ENCODE measurements at regions not wholly inside any gene's neighbourhood (a gene's known extent, or its start where the extent isn't known, plus 50 kb on each side); places are given as distances from the start of the nearest gene placed in this dataset.
A peak's percentile ranks its signal among the peaks of the same experiment; 100 is the strongest.

GRCh38 chr5:61617995-61618525 lies 286.0 kb downstream of the ZSWIM6 start:
- Mint-ChIP-seq H3K27me3 (peaks cover 14% of the 10 kb centered on the region), H3K27ac (no peak overlapping the region), H3K9me3 (no peaks in the 10 kb centered on the region), H3K4me3 (no peak overlapping the region), H3K4me1 (no peaks in the 10 kb centered on the region), H3K36me3 (ENCODE audit: low read depth) (no peaks in the 10 kb centered on the region)
- DNase-seq (no peak), ATAC-seq (no peak)

DNA sequence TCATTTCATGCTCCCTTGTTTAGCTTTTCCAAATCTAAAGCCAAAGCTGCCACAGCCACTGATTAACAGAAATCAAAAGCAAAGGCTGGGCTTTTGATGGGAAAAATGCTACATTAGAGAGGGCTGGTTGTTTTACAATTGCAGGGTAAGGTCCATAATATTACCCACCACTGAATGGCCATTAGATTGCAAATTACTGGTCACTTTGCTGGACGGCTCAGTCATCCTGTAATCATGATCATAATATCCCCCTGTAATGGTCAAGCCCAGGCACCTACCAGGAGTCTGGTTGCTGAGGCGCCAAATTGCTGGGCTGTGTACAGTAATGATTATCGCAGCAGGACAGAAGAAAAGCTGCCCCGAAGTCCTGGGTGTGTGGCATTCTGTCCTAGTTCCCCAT lies 286.5 kb downstream of the ZSWIM6 start:
- Mint-ChIP-seq H3K27ac (no peak overlapping the region), H3K36me3 (ENCODE audit: low read depth) (no peaks in the 10 kb centered on the region), H3K27me3 (peaks cover 14% of the 10 kb centered on the region), H3K9me3 (no peaks in the 10 kb centered on the region), H3K4me1 (no peaks in the 10 kb centered on the region), H3K4me3 (no peak overlapping the region)
- DNase-seq: no peak
- no peak for ATAC-seq

DNA sequence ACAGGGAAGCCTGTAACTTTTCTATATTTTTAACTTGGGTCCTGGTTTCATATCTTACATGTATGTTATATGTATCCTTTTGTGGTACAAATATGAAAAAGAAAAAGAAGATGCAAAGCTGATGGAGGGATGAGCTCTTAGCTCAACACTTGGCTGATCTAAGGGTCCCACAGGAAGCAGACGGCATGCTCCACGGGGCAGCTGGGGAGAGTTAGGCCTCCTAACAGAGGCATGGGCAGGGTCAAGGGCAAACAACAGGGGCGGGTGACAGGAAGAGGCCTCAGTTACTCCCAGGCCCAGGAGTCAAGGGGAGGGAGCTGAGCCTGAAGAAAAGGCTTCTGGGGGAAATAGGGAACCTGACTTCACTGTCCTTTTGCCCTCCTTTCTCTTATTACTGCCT lies 287.2 kb downstream of the ZSWIM6 start:
- no peak overlapping the region for H3K4me3 Mint-ChIP-seq
- no peaks in the 10 kb centered on the region for H3K36me3 Mint-ChIP-seq (ENCODE audit: low read depth)
- H3K27ac Mint-ChIP-seq: no peak overlapping the region
- ATAC-seq: no peak
- no peaks in the 10 kb centered on the region for H3K4me1 Mint-ChIP-seq
- DNase-seq: no peak
- no peaks in the 10 kb centered on the region for H3K9me3 Mint-ChIP-seq
- H3K27me3 Mint-ChIP-seq: peaks cover 12% of the 10 kb centered on the region

- Mint-ChIP-seq H3K36me3 (ENCODE audit: low read depth) (no peaks in the 10 kb centered on the region), H3K4me3 (no peak overlapping the region), H3K9me3 (no peaks in the 10 kb centered on the region), H3K27ac (no peak overlapping the region), H3K27me3 (peaks cover 18% of the 10 kb centered on the region), H3K4me1 (no peaks in the 10 kb centered on the region)
- ATAC-seq (no peak), DNase-seq (no peak)
These were observed 287.9 kb downstream of the ZSWIM6 start for GRCh38 chr5:61619777-61620518.

GRCh38 chr5:61620699-61621182 lies 288.7 kb downstream of the ZSWIM6 start:
- H3K36me3 Mint-ChIP-seq (ENCODE audit: low read depth): no peaks in the 10 kb centered on the region
- no peak overlapping the region for H3K27ac Mint-ChIP-seq
- no peak for ATAC-seq
- H3K4me3 Mint-ChIP-seq: no peak overlapping the region
- peaks cover 24% of the 10 kb centered on the region for H3K27me3 Mint-ChIP-seq
- no peak for DNase-seq
- peaks cover 2% of the 10 kb centered on the region for H3K4me1 Mint-ChIP-seq
- no peaks in the 10 kb centered on the region for H3K9me3 Mint-ChIP-seq

GRCh38 chr5:61621202-61621650 lies 289.2 kb downstream of the ZSWIM6 start:
- H3K4me1 Mint-ChIP-seq: peaks cover 2% of the 10 kb centered on the region
- H3K36me3 Mint-ChIP-seq (ENCODE audit: low read depth): no peaks in the 10 kb centered on the region
- no peak overlapping the region for H3K27ac Mint-ChIP-seq
- peaks cover 24% of the 10 kb centered on the region for H3K27me3 Mint-ChIP-seq
- ATAC-seq: no peak
- no peak for DNase-seq
- H3K4me3 Mint-ChIP-seq: no peak overlapping the region
- H3K9me3 Mint-ChIP-seq: no peaks in the 10 kb centered on the region

DNA sequence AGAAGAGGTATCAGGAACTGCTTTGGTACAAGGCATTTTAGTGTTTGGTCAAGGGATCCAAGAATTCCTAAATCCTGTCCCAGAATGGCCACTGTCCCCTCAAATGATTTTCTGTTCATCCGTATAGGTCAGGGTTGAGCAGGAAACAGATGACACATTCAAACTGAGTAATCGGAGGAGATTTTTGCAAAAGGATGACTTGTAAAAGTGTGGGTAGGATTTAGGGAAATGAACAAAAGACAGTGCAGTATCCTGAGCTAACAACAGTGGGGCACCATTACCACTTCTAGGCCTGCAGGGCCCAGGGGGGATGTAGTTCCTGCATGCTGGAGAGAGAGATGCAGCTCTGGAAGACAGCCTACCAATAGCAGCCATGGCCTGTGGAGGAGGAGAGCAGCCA lies 290.1 kb downstream of the ZSWIM6 start:
- no peak for DNase-seq

GRCh38 chr5:61623401-61624069 lies 291.5 kb downstream of the ZSWIM6 start:
- Mint-ChIP-seq H3K4me1 (peaks cover 12% of the 10 kb centered on the region), H3K36me3 (ENCODE audit: low read depth) (no peaks in the 10 kb centered on the region), H3K9me3 (no peaks in the 10 kb centered on the region), H3K27me3 (peaks cover 42% of the 10 kb centered on the region), H3K4me3 (no peak overlapping the region), H3K27ac (no peak overlapping the region)
- no peak for ATAC-seq
- DNase-seq: no peak

More for the DNA sequence above, 290.1 kb downstream of the ZSWIM6 start:
- Mint-ChIP-seq H3K4me1 (peaks cover 9% of the 10 kb centered on the region), H3K4me3 (no peak overlapping the region), H3K27ac (no peak overlapping the region), H3K36me3 (ENCODE audit: low read depth) (no peaks in the 10 kb centered on the region), H3K27me3 (peaks cover 30% of the 10 kb centered on the region), H3K9me3 (no peaks in the 10 kb centered on the region)
- ATAC-seq: no peak

GRCh38 chr5:61624553-61625136 lies 292.6 kb downstream of the ZSWIM6 start:
- Mint-ChIP-seq H3K4me3 (no peak overlapping the region), H3K27me3 (peaks cover 51% of the 10 kb centered on the region), H3K9me3 (no peaks in the 10 kb centered on the region), H3K4me1 (peaks cover 12% of the 10 kb centered on the region), H3K27ac (no peak overlapping the region), H3K36me3 (ENCODE audit: low read depth) (no peaks in the 10 kb centered on the region)
- DNase-seq: no peak
- ATAC-seq: no peak

DNA sequence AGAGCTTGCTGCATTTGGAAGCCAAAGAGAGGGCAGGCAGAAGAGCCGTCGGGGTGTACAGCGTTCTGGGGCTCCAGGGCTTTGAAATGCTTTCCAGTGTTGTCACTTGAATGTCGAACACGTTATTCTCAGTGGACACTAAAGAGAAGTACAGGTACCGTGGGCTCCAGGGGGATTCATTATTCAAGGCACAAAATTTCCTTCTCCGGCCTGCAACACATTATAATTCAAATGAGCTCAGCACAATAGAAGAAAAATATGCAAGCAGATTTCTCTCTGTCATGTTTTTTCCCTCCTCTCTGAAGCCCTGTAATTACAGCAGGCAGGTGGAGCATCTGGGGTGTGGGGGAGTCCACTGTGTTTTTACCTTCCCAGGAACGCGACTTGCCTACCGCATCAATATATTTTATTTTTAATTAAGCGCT lies 293.1 kb downstream of the ZSWIM6 start:
- no peak overlapping the region for H3K4me3 Mint-ChIP-seq
- H3K36me3 Mint-ChIP-seq (ENCODE audit: low read depth): no peaks in the 10 kb centered on the region
- H3K4me1 Mint-ChIP-seq: peaks cover 12% of the 10 kb centered on the region
- no peak for DNase-seq
- no peak overlapping the region for H3K27ac Mint-ChIP-seq
- ATAC-seq: no peak
- H3K27me3 Mint-ChIP-seq: peaks cover 51% of the 10 kb centered on the region
- no peaks in the 10 kb centered on the region for H3K9me3 Mint-ChIP-seq

- H3K27ac Mint-ChIP-seq: no peak overlapping the region
- H3K27me3 Mint-ChIP-seq: peaks cover 51% of the 10 kb centered on the region
- H3K9me3 Mint-ChIP-seq: no peaks in the 10 kb centered on the region
- H3K4me3 Mint-ChIP-seq: peak overlapping the region; percentile 55
- peaks cover 12% of the 10 kb centered on the region for H3K4me1 Mint-ChIP-seq
- peak; percentile 64 for ATAC-seq
- H3K36me3 Mint-ChIP-seq (ENCODE audit: low read depth): no peaks in the 10 kb centered on the region
- DNase-seq: peak; percentile 61
These were observed 293.9 kb downstream of the ZSWIM6 start for GRCh38 chr5:61625681-61626621.

DNA sequence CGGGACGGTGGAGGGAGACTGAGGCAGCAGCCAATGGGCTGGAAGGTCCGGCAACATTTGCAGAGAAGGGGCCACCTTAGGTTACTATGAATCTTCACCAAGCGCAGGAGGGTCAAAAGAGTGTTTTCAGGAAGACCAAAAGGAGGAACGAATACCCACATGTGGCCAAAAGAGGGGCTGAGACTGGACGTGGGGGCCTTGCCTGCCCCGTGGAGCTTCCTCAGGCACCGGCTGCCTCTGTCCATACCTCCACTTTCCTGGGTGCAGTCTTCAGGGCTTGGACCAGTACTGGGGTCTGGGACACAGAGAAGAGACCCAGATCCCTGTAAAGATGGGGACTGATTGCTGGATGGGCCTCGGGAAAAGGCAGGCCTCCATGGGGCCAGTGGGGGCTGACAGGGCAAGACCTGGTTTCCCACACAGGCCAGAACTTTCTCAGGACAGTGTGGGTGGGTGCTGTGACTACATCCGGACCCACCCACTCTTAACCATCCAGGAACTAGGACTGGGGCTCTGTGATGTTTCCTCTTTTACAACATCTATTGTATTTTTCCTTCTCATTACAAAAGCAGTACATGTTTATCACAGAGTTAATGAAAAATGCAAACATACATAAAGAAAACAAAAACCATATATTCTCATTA lies 294.7 kb downstream of the ZSWIM6 start:
- Mint-ChIP-seq H3K4me1 (peaks cover 12% of the 10 kb centered on the region), H3K27me3 (peaks cover 51% of the 10 kb centered on the region), H3K4me3 (peak overlapping the region; percentile 55), H3K9me3 (no peaks in the 10 kb centered on the region), H3K27ac (no peak overlapping the region), H3K36me3 (ENCODE audit: low read depth) (no peaks in the 10 kb centered on the region)
- DNase-seq (no peak), ATAC-seq (peak; percentile 26)

DNA sequence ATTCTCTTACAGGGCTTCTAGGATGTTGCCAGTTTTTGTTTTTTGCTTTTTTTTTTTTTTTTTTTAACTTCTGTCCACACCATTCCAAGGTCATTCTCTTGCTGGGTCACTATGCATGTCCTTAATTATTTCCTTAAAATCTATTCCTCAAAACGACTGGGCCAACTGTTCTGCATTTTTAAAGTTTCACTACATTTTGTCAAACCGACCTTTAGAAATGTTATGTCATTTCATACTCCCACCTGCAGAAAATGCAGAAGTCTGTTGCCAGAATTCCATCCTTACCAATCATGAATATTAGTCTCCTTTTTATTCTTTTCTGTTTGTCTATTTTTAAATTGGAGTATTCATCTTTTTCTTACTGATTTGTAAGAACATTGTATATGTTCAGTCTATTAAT lies 295.5 kb downstream of the ZSWIM6 start:
- ATAC-seq (no peak), DNase-seq (no peak)
- Mint-ChIP-seq H3K36me3 (ENCODE audit: low read depth) (no peaks in the 10 kb centered on the region), H3K27ac (no peak overlapping the region), H3K4me1 (peaks cover 12% of the 10 kb centered on the region), H3K27me3 (peaks cover 46% of the 10 kb centered on the region), H3K9me3 (no peaks in the 10 kb centered on the region), H3K4me3 (no peak overlapping the region)
